Vagina (tissue), 2 donors: ENCODE measurements at regions not wholly inside any gene's neighbourhood (a gene's known extent, or its start where the extent isn't known, plus 50 kb on each side); places are given as distances from the start of the nearest gene placed in this dataset.

Source experiments
- POLR2A ChIP-seq, 2 donors: fragments of 450-650 bp; IDR thresholded peaks; one replicate each; pipeline ENCODE4 v1.6.1; 2017; ENCODE audit warnings: antibody characterized with exemption in 2 of 2, mild to moderate bottlenecking in 2 of 2, moderate library complexity in 2 of 2
- POLR2AphosphoS5 ChIP-seq, 2 donors: sonication (generic); formaldehyde crosslinking; IDR thresholded peaks; one replicate each; pipeline ENCODE4 v1.9.0; 2017; ENCODE audit warnings: antibody characterized with exemption in 2 of 2, mild to moderate bottlenecking in 2 of 2, low read depth in 1 of 2; ENCODE audit not compliant: insufficient read depth in 1 of 2
- TF ChIP-seq, protein P1 (sequence below), 3 experiments: fragments of 450-650 bp in 2 of 3; fragments of 200-600 bp in 1 of 3; sonication (generic) in 1 of 3; IDR thresholded peaks; one replicate each; pipeline ENCODE4 v1.5.1; 2017 to 2019; ENCODE audit warnings: antibody characterized with exemption in 3 of 3, mild to moderate bottlenecking in 2 of 3, moderate library complexity in 2 of 3

DNA sequence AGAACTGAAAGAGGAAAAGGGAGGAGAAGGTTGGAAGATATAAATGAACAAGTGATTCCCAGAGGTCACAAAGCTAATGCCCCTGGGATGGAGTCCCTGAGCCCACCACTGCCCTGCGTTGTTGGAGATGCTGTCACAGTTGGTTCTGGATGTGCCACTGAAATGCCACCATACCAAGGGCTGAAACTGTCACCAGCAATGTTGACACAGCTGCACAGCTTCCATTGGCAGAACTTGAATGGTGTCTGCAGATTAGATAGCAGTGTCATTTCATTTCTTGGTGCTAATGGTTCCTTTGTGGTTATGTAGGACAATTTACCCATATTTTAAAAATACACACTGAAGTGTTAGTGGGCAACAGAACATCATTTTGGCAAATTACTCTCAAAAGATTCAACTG lies 120.7 kb downstream of the TBXT start:
- TF ChIP-seq, protein P1, sequence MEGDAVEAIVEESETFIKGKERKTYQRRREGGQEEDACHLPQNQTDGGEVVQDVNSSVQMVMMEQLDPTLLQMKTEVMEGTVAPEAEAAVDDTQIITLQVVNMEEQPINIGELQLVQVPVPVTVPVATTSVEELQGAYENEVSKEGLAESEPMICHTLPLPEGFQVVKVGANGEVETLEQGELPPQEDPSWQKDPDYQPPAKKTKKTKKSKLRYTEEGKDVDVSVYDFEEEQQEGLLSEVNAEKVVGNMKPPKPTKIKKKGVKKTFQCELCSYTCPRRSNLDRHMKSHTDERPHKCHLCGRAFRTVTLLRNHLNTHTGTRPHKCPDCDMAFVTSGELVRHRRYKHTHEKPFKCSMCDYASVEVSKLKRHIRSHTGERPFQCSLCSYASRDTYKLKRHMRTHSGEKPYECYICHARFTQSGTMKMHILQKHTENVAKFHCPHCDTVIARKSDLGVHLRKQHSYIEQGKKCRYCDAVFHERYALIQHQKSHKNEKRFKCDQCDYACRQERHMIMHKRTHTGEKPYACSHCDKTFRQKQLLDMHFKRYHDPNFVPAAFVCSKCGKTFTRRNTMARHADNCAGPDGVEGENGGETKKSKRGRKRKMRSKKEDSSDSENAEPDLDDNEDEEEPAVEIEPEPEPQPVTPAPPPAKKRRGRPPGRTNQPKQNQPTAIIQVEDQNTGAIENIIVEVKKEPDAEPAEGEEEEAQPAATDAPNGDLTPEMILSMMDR (IDR thresholded peaks at IDR 0.05): no peak
- TF ChIP-seq POLR2A (IDR thresholded peaks at IDR 0.05) (no peak), POLR2AphosphoS5 (IDR thresholded peaks at IDR 0.05; ENCODE audit: insufficient read depth in 1 of 2, low read depth in 1 of 2) (no peak)
